DND-41 (cell line): ENCODE measurements at regions not wholly inside any gene's neighbourhood (a gene's known extent, or its start where the extent isn't known, plus 50 kb on each side); places are given as distances from the start of the nearest gene placed in this dataset.

ENCODE experiments used
- CTCF ChIP-seq: IDR thresholded peaks from 2 replicates; pipeline ENCODE4 v1.5.1; 2012; ENCODE audit warnings: borderline replicate concordance, low read length, moderate library complexity, mild to moderate bottlenecking; ENCODE audit not compliant: poor library complexity, severe bottlenecking; ENCODE audit errors: extremely low read depth
- EZH2 ChIP-seq: IDR thresholded peaks from 3 replicates; pipeline ENCODE4 v1.6.1; 2012; ENCODE audit warnings: borderline replicate concordance, low read depth, mild to moderate bottlenecking, moderate library complexity, low read length, inconsistent platforms; ENCODE audit not compliant: severe bottlenecking

DNA sequence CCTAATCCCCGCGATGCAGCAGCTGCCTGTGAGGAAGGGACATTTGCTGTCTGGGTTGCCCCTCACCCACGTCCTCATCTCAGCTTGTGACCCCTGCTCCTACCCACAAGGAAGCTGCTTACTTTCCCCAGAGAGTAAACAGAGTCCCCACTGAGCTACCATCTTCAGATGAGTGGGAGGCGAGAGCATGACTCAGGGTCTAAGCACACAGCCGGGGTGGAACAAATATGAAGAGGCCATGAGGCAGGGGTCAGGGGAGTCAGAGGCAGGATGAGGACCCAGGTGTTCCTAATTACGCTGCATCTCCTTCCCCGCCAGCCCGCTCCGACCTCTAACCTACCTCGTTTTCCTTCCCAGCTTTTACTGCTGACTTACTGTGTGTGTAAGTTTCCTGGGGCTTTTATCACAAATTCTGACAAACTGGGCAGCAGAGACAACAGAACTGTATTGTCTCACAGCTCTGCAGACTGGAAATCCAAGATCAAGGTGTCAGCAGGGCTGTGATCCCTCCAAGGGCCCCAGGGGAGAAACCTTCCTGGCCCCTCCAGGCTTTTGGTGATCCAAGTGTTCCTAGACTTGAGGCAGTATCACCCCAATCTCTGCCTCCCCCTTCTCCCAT, 94.0 kb upstream of the DNAH5 start:
- TF ChIP-seq CTCF: no peak
- TF ChIP-seq EZH2: no peak
